DND-41 (cell line): ENCODE measurements at regions not wholly inside any gene's neighbourhood (a gene's known extent, or its start where the extent isn't known, plus 50 kb on each side); places are given as distances from the start of the nearest gene placed in this dataset.

ENCODE experiments used
- ATAC-seq: fragments of 200-7000 bp; cut with Tn5 transposase; 3 replicates; pipeline ENCODE4 v1.9.1; 2021; ENCODE audit warnings: low read depth; ENCODE audit not compliant: insufficient read depth
- DNase-seq: peaks from one replicate; pipeline ENCODE4 v3.0.0-alpha.2; 2020
- H2AFZ ChIP-seq: 2 replicates; pipeline ENCODE4 v1.6.0; 2012; ENCODE audit warnings: low read depth, low read length
- H3K27ac ChIP-seq: 2 replicates; pipeline ENCODE4 v1.5.1; 2012; ENCODE audit warnings: low read length, inconsistent platforms
- H3K27me3 ChIP-seq: fragments of 200-600 bp; sonication (generic); 2 replicates; pipeline ENCODE4 v1.6.0; 2012; ENCODE audit warnings: low read length, mild to moderate bottlenecking, inconsistent platforms; ENCODE audit not compliant: insufficient read depth, poor library complexity
- H3K36me3 ChIP-seq: 2 replicates; pipeline ENCODE4 v1.5.1; 2012; ENCODE audit warnings: low read length, inconsistent platforms; ENCODE audit not compliant: insufficient read depth
- H3K4me1 ChIP-seq: 2 replicates; pipeline ENCODE4 v1.5.1; 2012; ENCODE audit warnings: mild to moderate bottlenecking, low read length; ENCODE audit not compliant: insufficient read depth
- H3K4me2 ChIP-seq: 2 replicates; pipeline ENCODE4 v1.6.0; 2012; ENCODE audit warnings: mild to moderate bottlenecking, moderate library complexity, low read length, inconsistent platforms; ENCODE audit not compliant: insufficient read depth
- H3K4me3 ChIP-seq, 2 experiments: fragments of 200-600 bp in 1 of 2; shearing (Covaris generic) in 1 of 2; 2 replicates each; pipeline ENCODE4 v1.5.1; 2012 to 2016; ENCODE audit warnings: inconsistent platforms in 2 of 2, low read length in 2 of 2, mild to moderate bottlenecking in 2 of 2, low read depth in 1 of 2, moderate library complexity in 1 of 2
- H3K79me2 ChIP-seq: 2 replicates; pipeline ENCODE4 v1.6.0; 2012; ENCODE audit warnings: low read length, inconsistent platforms; ENCODE audit not compliant: insufficient read depth
- H3K9ac ChIP-seq: 2 replicates; pipeline ENCODE4 v1.6.0; 2012; ENCODE audit warnings: low read depth, mild to moderate bottlenecking, inconsistent platforms, low read length, moderate library complexity
- H3K9me3 ChIP-seq: 2 replicates; pipeline ENCODE4 v1.5.1; 2012; ENCODE audit warnings: low read length, moderate library complexity, mild to moderate bottlenecking, inconsistent platforms; ENCODE audit not compliant: insufficient read depth, severe bottlenecking
- H4K20me1 ChIP-seq: 2 replicates; pipeline ENCODE4 v1.6.0; 2012; ENCODE audit warnings: low read length; ENCODE audit not compliant: insufficient read depth
- CTCF ChIP-seq: IDR thresholded peaks from 2 replicates; pipeline ENCODE4 v1.5.1; 2012; ENCODE audit warnings: borderline replicate concordance, low read length, moderate library complexity, mild to moderate bottlenecking; ENCODE audit not compliant: poor library complexity, severe bottlenecking; ENCODE audit errors: extremely low read depth
- EZH2 ChIP-seq: IDR thresholded peaks from 3 replicates; pipeline ENCODE4 v1.6.1; 2012; ENCODE audit warnings: borderline replicate concordance, low read depth, mild to moderate bottlenecking, moderate library complexity, low read length, inconsistent platforms; ENCODE audit not compliant: severe bottlenecking

DNA sequence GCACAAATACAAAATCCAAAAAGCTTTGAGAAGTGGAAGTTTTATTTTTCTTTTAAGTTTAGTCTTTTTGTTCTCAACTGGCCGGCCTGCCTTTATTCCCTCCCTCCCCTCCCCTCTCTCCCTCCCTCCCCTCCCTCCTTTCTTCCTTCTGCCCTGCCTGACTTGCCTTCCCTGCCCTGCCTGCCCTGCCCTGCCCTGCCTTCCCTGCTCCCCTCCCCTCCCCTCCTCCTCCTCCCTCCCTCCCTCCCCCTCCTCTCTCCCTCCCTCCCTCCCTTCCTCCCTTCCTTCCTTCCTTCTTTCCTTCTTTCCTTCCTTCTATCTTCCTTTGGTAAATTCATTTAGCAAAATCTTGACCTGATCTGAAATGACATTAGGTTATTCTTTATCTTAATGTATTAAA is 69.8 kb upstream of the LIMCH1 start:
- H3K9me3 ChIP-seq: no peaks in the 10 kb centered on the region
- no peaks in the 10 kb centered on the region for H3K36me3 ChIP-seq
- no peak overlapping the region for H3K4me3 ChIP-seq
- DNase-seq (no peak), ATAC-seq (no peak)
- no peaks in the 10 kb centered on the region for H3K4me1 ChIP-seq
- no peak overlapping the region for H3K4me2 ChIP-seq
- H3K79me2 ChIP-seq: no peaks in the 10 kb centered on the region
- no peaks in the 10 kb centered on the region for H3K27me3 ChIP-seq
- H3K27ac ChIP-seq: no peak overlapping the region
- H2AFZ ChIP-seq: no peak overlapping the region
- TF ChIP-seq CTCF (no peak), EZH2 (no peak)
- H3K9ac ChIP-seq: no peak overlapping the region
- H4K20me1 ChIP-seq: no peaks in the 10 kb centered on the region

- Histone ChIP-seq H3K79me2 (no peaks in the 10 kb centered on the region), H4K20me1 (no peaks in the 10 kb centered on the region), H3K27me3 (no peaks in the 10 kb centered on the region), H3K9me3 (no peaks in the 10 kb centered on the region), H3K9ac (no peak overlapping the region), H3K4me1 (no peaks in the 10 kb centered on the region), H3K4me2 (no peak overlapping the region), H3K36me3 (no peaks in the 10 kb centered on the region), H3K4me3 (no peak overlapping the region), H3K27ac (no peak overlapping the region), H2AFZ (no peak overlapping the region)
- DNase-seq (no peak), ATAC-seq (no peak)
- no peak for TF ChIP-seq EZH2
- TF ChIP-seq CTCF: no peak
Observed at GRCh38 chr4:41471126-41472071, 66.6 kb upstream of the LIMCH1 start.

GRCh38 chr4:41472081-41472480 is 65.9 kb upstream of the LIMCH1 start:
- Histone ChIP-seq H3K27me3 (no peaks in the 10 kb centered on the region), H3K9me3 (no peaks in the 10 kb centered on the region), H3K27ac (no peak overlapping the region), H3K4me1 (no peaks in the 10 kb centered on the region), H3K79me2 (no peaks in the 10 kb centered on the region), H4K20me1 (no peaks in the 10 kb centered on the region), H3K36me3 (no peaks in the 10 kb centered on the region), H3K4me3 (no peak overlapping the region), H2AFZ (no peak overlapping the region), H3K9ac (no peak overlapping the region), H3K4me2 (no peak overlapping the region)
- ATAC-seq (no peak), DNase-seq (no peak)
- TF ChIP-seq EZH2 (no peak), CTCF (no peak)
